Islet of Langerhans (tissue), 1 donor: ENCODE measurements at regions not wholly inside any gene's neighbourhood (a gene's known extent, or its start where the extent isn't known, plus 50 kb on each side); places are given as distances from the start of the nearest gene placed in this dataset.
"Not testable (repeated sequence)": the region's sequence is repeated elsewhere in the genome, so short reads cannot be mapped to it uniquely, and the experiment has no call there.

Experiments
- FAIRE-seq: peaks from one replicate; lab custom pipeline; 2011; peaks lifted over from hg19 to GRCh38; lab: Jason Lieb, UNC

DNA sequence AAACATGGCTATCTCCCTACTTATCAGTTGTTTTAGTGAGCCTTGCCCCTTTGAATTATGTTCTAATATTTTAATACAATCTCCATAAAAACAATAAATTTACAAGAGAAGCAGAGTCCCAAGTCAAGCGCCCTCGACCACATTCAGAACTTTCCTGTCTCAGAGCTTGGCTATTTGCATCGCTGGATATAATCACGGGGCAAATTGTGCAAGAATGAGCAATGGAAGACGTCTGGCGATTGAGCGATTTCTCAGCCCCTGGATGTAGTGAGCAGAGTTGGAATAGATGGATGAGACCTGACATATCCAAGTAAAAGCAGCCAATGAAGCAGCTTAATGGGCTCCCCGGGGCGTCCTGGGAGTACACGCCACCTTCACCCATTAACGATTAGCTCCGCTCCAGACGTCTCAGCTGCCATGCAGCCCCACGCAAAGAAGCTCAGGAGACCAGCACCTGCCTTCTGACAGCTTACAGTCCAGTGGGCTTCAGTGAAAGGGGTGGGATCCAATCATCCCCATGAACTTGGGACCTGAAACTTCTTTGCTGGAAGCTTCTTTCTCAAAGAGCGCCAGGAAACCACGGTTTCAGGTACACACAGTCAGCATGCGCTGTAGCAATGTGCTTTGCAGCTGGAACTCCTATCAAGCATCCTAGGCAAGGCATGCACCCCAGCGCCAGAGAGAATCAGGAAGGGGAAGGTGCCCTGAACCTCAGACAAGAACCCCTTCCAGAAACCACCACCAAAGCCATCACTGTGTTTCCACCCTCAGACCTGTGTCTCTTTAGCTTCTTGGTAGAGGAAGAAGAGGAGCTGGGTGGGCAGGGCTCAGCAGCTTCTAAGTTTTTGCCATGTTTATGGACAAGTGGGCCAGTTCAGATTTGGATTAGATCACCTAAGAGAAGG is 92.0 kb upstream of the IRX4 start:
- no peak for FAIRE-seq

DNA sequence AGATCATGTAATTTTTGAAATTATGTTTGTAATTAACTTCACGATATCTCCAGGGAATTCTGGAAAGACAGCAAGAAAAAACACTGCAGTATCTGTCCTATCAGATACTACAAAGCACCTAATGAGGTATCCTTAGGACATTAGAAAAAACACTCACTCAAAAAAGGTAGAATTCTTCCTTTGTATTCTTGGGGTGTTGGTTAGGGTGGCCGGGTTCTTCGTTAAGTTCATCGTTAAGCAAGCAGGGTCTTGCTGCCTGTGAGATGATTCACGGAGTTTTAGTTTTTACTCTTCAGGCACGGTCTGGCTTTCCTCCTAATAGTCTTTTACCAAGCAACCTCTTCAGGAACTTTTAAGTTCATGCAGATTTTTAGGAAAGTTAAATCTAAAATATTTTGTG is 91.4 kb upstream of the IRX4 start:
- FAIRE-seq: no peak

DNA sequence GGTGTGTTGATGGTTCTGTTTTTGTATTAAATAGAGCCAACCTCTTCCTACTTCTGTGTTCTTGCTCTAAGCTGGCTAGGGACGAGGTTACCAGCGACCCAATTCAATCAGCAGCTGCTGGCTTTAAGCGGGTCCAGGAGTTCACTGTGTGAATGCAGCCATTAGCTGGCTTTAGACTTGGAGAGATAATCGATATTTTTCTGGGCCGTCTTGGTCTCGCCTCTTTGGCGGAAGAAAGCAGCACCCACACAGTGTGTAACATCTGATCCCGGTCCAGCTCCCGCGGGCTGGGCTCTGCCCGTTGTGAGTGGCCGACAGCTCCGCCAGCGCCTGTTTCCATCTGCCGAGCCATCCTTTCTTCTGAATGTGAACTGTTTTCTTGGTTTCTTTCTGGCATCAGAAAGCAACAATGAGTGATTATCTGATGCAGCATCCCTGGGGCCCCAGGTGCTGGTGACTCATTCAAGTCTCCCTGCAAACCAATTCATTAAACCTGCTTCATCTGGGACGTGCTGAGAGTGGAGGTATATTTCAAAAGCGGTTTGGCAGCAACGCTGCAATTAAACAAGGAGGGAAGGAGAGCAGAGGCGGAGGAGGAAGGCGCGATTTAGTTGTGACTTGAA is 90.8 kb upstream of the IRX4 start:
- FAIRE-seq: no peak

- no peak for FAIRE-seq
Observed at GRCh38 chr5:1971944-1972343, 89.2 kb upstream of the IRX4 start.

DNA sequence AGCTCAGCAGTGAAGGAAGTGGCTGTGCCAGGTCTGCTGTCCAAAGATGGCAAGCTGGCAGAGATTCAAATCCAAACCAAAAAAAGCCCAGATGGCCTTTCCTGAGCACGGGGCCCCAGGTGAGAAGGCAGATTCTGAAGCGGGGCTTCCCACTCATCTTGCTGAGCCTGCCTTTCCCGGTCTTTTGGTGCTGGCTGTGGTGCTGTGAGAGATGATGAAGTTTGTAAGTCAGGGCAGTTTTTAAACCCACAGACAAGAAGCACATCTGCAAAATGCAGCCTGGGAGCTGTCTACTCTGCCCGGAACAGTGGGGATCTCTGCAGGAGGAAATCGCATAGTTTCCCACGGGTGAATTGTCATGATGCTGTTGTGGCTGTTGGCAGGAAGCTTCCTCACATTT is 85.0 kb upstream of the IRX4 start:
- FAIRE-seq: no peak

- FAIRE-seq: no peak
Observed at GRCh38 chr5:1966461-1966860, 83.7 kb upstream of the IRX4 start.

GRCh38 chr5:1965925-1966324 is 83.2 kb upstream of the IRX4 start:
- no peak for FAIRE-seq

DNA sequence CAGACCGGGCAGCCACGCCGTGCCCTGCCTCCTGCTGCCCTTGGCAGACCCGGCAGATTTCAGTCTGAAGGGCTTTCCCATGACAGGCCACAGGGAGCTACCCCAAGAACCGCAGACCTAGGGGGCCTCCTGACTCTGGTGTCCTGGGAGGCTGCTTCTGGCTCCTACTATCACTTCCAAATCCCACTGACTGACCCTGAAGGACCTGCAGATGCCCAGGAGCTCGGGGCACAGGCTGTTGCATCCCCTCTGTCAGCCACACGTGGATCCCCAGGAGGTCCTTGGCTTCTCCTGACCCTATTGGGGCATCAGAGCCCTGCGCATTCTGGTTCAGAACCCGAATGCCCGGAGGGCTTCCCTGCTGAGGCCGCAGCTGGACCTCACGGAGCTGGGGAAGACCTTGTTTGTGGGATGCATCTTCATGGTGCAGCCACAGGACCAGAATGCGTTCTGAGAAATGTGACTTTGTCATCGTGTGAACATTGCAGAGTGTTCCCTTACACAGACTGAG is 81.3 kb upstream of the IRX4 start:
- FAIRE-seq: no peak

GRCh38 chr5:1963358-1963757 is 80.6 kb upstream of the IRX4 start:
- FAIRE-seq: no peak

DNA sequence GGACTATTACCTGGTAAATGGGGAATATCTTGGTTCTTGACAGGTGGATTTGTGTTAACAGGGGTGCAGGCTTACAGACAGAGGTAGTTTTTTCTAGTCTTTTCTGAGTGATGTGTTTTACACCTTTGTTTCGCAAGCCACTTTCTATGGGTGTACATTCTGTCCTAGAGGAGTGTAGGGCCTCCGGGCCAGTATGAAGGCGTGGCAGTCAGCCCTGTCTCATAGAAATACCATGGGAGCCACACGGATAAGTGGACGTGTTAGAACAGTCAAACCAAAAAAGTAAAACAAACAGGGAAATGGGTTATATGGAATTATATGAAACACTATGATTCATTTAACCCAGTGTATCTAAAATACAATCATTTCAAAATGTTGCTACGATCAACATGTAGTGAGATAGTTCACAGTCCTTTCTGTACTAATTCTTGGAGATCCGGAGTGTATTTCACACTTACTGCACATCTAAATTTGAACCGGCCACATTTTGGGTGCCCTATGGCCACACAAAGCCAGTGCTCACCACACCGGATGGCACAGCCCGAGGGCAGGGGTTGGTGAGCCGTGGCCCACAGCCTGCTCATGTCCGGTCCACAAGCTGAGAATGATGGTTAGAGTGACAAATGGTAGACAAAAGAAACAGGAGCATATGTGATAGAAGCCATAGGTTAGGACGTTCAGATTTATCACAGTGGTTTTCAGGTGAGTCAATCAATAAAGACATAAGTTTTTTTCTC is 80.1 kb upstream of the IRX4 start:
- FAIRE-seq: no peak

DNA sequence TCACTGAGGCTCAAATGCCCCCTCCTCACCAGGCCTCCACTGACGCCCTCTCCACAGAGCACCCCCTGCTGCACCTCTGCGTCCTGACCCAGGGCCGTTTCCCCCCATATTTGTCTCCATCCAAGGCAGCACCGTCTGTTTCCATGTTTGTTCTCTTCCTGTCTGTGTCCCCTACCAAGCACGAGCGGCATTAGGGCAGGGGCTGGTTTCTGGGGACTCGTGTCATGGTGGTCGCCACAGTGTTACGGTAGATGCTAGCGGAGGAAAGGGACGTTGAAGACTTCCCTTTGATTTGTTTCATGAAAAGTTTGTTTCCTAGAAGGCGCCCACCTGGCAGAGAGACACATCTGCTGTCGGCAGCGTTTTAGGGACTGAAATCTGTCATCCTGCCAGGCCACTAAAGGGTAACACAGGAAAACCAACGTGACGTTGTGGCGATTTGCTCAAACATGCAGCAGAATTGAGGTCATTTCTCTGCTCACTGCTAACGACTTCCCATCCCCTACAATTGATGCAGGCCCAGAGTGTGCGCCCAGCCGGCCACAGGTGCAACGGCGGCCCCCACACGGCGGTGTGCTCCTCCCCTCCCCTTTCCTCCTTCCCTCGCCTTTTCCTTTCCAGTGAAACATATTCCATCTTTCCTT is 79.3 kb upstream of the IRX4 start:
- FAIRE-seq: no peak

DNA sequence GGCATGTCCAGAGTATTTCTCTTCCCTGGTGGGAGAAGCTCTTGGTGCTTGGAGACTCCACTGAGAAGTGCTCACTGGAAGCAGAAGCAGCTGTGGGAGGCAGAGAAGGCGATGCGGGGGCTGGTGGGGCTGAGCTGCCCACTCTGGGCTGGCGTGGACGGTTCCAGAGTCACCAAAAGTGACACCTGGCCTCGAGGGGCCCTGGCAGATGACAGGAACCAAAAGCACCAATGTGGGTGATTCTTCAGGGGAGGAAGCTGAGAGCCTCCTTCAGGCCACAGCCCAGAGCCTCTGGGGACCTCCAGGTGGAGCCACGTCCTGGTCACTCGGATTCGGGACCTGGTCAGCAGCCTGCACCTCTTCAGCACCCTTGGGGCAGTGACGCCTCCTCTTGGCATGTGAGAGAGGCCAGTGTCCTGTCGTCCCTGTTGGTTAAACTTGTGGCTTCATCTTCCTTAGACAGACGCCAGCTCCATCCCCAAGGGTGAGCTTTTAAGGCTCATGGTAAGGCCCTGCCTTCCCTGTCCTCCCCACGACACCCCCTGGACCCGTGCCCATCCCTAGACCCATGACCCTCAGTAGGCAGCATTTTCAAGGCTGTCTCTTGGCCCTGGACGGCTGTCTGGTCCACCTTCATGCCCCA is 78.7 kb upstream of the IRX4 start:
- no peak for FAIRE-seq

GRCh38 chr5:1960595-1961303 is 78.0 kb upstream of the IRX4 start:
- no peak for FAIRE-seq

GRCh38 chr5:1959725-1960581 is 77.2 kb upstream of the IRX4 start:
- no peak for FAIRE-seq

DNA sequence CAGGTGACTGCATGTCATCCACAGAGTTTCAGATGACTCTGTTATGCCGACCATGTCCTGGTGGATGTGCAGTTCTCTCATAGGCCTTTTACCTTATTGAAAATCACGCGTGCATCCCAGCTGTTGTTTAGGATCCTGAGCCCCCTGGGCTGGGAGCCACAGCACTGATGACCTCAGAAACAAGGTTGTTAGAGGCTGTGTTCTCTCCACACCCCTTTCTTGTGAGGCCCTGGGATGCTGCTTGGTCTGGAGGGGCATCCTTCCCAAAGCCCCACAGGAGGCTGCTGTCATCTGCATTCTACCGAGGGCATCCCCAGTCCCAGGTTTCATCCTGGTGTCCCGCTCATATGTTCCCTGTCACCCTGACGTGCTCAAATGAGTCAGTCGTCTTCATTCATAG is 76.5 kb upstream of the IRX4 start:
- no peak for FAIRE-seq

- no peak for FAIRE-seq
Observed at GRCh38 chr5:1958211-1959010, 75.7 kb upstream of the IRX4 start.

DNA sequence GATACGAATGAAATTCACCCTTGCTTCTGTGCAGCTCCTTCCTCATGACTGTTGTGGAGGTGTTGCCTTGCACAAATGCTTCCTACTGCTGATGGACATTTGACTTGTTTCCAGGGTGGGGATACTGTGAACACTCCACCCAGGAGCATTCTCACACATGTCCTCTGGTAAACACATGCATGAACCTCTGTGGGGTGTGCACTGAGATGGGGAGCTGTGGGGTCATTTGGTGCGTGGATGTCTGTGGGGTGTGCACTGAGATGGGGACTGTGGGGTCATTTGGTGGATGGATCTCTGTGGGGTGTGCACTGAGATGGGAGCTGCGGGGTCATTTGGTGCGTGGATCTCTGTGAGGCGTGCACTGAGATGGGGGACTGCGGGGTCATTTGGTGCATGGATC is 72.9 kb upstream of the IRX4 start:
- no peak for FAIRE-seq

DNA sequence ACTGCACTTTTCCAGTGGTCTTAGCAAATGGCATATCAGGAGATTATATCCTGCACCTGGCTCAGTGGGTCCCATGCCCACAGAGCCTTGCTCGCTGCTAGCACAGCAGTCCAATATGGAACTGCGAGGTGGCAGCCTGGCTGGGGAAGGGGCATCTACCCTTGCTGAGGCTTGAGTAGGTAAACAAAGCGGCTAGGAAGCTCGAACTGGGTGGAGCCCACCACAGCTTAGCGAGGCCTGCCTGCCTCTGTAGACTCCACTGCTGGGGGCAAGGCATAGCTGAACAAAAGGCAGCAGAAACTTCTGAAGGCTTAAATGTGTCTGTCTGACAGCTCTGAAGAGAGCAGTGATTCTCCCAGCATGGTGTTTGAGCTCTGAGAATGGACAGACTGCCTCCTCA is 71.0 kb upstream of the IRX4 start:
- FAIRE-seq: not testable (repeated sequence)

- FAIRE-seq: no peak
Observed at GRCh38 chr5:1952444-1953099, 69.8 kb upstream of the IRX4 start.
